ENCODE measurements at regions not wholly inside any gene's neighbourhood (a gene's known extent, or its start where the extent isn't known, plus 50 kb on each side); places are given as distances from the start of the nearest gene placed in this dataset.

DNA sequence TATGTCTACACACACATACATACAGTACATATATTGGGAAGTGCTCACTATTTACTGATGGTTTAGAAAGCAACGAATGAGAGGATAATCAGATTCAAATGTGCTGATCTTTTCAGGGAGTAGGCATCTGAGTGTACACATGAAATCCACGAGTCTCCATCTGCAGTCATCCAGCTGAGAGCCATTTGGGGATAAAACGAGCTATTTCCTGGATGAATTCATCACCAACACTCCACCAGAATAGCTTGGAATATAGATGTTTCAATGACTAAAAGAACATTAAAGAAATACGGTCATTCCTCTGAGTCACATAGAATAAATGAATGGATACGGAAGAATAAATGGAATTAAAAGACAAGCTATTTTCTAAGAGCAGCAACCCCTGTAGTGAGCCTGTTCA lies 721.6 kb upstream of the ARGLU1 start:
- Histone ChIP-seq H3K4me3 (ENCODE audit: extremely low read depth, insufficient read depth, low read length, poor library complexity, severe bottlenecking) (no peak overlapping the region), H3K27ac (ENCODE audit: low read depth, low read length, severe bottlenecking) (no peak overlapping the region), H3K4me1 (ENCODE audit: control insufficient read depth, insufficient read depth, low read length, poor library complexity, severe bottlenecking) (no peaks in the 10 kb centered on the region), H3K9me3 (ENCODE audit: control insufficient read depth, low read length) (no peaks in the 10 kb centered on the region), H3K36me3 (ENCODE audit: control insufficient read depth, insufficient read depth, low read length) (no peaks in the 10 kb centered on the region)
- WGBS, 2 experiments (ENCODE audit: insufficient coverage in 2 of 2), result 95 to 100% methylated on average over 1 to 3 of the region's 5 CpGs

DNA sequence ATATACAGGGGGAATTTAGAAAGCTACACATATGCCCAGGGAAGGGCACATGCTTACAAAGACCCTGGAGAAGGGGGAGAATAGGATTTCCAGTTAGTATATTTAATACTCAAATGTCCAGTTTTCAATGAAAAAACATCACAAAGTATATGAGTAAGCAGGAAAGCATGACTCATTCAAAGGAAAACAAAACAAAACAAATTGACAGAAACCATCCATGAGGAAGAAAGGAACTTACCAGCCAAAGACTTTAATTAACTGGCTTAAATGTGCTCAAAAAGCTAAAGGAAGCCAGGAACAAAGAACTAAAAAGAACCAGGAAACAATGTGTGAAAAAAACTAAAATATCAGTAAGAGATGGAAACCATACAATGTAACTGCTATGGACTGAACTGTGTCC lies 716.2 kb upstream of the ARGLU1 start:
- Histone ChIP-seq H3K9me3 (ENCODE audit: control insufficient read depth, low read length) (no peaks in the 10 kb centered on the region), H3K4me1 (ENCODE audit: control insufficient read depth, insufficient read depth, low read length, poor library complexity, severe bottlenecking) (peaks cover 5% of the 10 kb centered on the region), H3K36me3 (ENCODE audit: control insufficient read depth, insufficient read depth, low read length) (no peaks in the 10 kb centered on the region), H3K4me3 (ENCODE audit: extremely low read depth, insufficient read depth, low read length, poor library complexity, severe bottlenecking) (no peak overlapping the region), H3K27ac (ENCODE audit: low read depth, low read length, severe bottlenecking) (peak overlapping the region; percentile 24)

DNA sequence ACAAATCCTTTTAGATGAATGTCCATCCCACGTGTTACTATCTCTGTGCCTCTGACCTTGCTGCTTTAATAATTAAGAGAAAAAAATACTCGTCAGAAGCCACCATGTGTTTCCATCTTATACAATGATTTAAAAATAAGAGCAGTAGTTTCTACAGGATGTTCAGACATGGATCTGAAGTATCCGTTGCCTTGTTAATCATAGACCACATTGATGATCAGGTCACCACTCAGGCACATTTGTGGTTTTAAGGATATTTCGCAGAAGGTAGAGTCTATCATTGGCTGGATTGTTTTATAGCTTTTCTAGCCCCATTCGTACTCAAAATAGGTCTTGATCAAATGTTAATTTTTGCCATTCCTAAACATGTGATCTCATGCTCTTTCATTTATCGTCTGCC lies 710.0 kb upstream of the ARGLU1 start:
- no peak overlapping the region for H3K27ac ChIP-seq (ENCODE audit: low read depth, low read length, severe bottlenecking)
- no peaks in the 10 kb centered on the region for H3K9me3 ChIP-seq (ENCODE audit: control insufficient read depth, low read length)
- WGBS, 2 experiments (ENCODE audit: insufficient coverage in 2 of 2), result 94 to 95% methylated on average over 3 of the region's 6 CpGs
- H3K4me1 ChIP-seq (ENCODE audit: control insufficient read depth, insufficient read depth, low read length, poor library complexity, severe bottlenecking), result peaks cover 4% of the 10 kb centered on the region
- H3K36me3 ChIP-seq (ENCODE audit: control insufficient read depth, insufficient read depth, low read length), result no peaks in the 10 kb centered on the region
- no peak overlapping the region for H3K4me3 ChIP-seq (ENCODE audit: extremely low read depth, insufficient read depth, low read length, poor library complexity, severe bottlenecking)

DNA sequence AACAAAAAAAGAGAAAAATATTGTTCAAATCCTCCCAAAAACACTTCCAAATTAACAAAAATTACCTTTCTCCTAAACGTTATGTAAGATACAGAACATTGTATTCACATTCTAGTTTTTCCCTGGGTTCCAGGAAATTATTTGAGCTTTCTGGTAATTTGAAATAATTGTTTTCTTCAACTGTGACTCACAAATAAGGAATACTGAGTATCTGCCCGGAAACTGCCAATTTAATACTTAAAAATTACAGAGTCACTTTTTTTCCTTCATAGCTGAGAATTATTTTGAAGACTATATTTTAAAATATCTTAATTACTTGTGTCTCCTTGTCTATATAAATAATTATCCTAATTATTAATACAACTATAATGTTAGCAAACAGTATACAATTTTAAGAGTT lies 709.0 kb upstream of the ARGLU1 start:
- Histone ChIP-seq H3K4me1 (ENCODE audit: control insufficient read depth, insufficient read depth, low read length, poor library complexity, severe bottlenecking) (peaks cover 4% of the 10 kb centered on the region), H3K36me3 (ENCODE audit: control insufficient read depth, insufficient read depth, low read length) (no peaks in the 10 kb centered on the region), H3K4me3 (ENCODE audit: extremely low read depth, insufficient read depth, low read length, poor library complexity, severe bottlenecking) (no peak overlapping the region), H3K27ac (ENCODE audit: low read depth, low read length, severe bottlenecking) (no peak overlapping the region), H3K9me3 (ENCODE audit: control insufficient read depth, low read length) (no peaks in the 10 kb centered on the region)
- no CpG with 5 or more reads among the region's 2 CpGs for WGBS, 2 experiments (ENCODE audit: insufficient coverage in 2 of 2)

DNA sequence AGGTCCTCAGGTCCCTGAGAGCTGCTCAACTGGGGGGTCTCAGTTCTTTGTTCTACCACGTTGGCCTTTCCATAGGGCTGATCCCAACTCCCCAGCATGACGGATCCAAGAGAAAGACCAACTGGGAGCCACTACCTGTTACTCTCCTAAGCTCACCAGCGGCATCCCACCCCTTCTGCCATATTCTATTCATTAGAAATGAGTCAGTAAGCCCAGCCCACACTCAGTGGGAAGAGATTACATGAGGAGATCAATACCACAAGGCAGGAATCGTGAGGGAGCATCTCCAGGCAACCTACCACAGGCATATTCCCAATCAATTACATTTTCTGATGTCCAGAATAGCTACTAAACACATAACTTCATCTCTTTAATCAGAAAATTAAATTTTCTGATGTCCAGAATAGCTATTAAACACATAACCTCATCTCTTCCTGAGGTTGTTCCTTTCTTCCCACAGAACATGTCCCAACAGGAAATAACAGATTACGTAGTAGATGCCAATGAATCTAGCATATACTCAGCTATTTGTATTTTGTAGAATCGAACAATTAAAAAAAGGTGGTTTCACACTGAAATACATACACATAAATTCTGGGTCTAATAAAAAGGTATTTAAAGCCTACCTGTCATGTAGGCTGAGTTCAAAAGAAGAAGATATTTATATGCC lies 708.1 kb upstream of the ARGLU1 start:
- Histone ChIP-seq H3K9me3 (ENCODE audit: control insufficient read depth, low read length) (no peaks in the 10 kb centered on the region), H3K4me1 (ENCODE audit: control insufficient read depth, insufficient read depth, low read length, poor library complexity, severe bottlenecking) (peaks cover 9% of the 10 kb centered on the region), H3K36me3 (ENCODE audit: control insufficient read depth, insufficient read depth, low read length) (no peaks in the 10 kb centered on the region), H3K27ac (ENCODE audit: low read depth, low read length, severe bottlenecking) (no peak overlapping the region), H3K4me3 (ENCODE audit: extremely low read depth, insufficient read depth, low read length, poor library complexity, severe bottlenecking) (no peak overlapping the region)
- WGBS, 2 experiments (ENCODE audit: insufficient coverage in 2 of 2), result 82 to 88% methylated on average over 2 to 3 of the region's 6 CpGs

DNA sequence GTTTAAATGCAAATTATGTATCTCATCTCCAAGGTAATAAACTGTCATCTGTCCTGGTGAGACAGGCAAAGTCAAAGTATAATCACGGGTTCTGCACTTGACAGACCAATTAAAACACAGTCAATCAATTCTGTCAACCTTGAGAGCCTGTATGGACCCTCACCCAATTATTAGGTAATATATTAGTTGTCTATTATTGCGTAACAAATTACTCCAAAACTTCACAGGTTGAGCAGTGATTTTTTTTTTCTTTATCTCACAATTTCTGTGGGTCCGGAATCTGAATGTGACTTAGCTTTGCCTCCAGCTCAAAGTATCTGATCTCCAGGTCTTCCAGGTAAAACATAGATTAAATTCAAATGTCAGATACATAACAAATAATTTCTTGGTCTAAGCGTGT lies 707.4 kb upstream of the ARGLU1 start:
- WGBS, 2 experiments (ENCODE audit: insufficient coverage in 2 of 2), result 100% methylated on average over 1 of the region's 4 CpGs; no CpG with 5 or more reads in 1 of the 2 experiments
- Histone ChIP-seq H3K27ac (ENCODE audit: low read depth, low read length, severe bottlenecking) (no peak overlapping the region), H3K4me1 (ENCODE audit: control insufficient read depth, insufficient read depth, low read length, poor library complexity, severe bottlenecking) (peaks cover 9% of the 10 kb centered on the region), H3K9me3 (ENCODE audit: control insufficient read depth, low read length) (no peaks in the 10 kb centered on the region), H3K36me3 (ENCODE audit: control insufficient read depth, insufficient read depth, low read length) (no peaks in the 10 kb centered on the region), H3K4me3 (ENCODE audit: extremely low read depth, insufficient read depth, low read length, poor library complexity, severe bottlenecking) (no peak overlapping the region)

DNA sequence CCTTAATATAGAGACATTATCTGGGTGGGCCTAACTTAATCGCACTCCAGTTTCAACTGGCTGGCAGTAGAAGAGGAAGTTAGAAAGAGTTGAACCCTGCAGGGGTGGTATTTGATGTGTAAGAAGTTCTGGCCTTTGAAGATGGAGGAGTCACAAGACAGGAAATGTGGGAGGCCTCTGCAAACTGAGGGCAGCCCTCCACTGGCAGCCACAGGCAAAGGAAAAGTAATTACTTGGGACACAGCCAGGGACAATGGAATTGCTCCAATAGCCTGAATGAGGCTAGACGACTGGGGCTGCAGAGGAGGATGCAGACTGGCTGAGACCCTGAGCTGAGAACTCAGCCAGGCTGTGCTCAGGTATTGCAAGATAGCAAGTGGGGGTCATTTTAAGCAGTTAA lies 703.3 kb upstream of the ARGLU1 start:
- peaks cover 8% of the 10 kb centered on the region for H3K4me1 ChIP-seq (ENCODE audit: control insufficient read depth, insufficient read depth, low read length, poor library complexity, severe bottlenecking)
- WGBS, 2 experiments (ENCODE audit: insufficient coverage in 2 of 2), result 10 to 48% methylated on average over 1 to 2 of the region's 2 CpGs
- no peaks in the 10 kb centered on the region for H3K36me3 ChIP-seq (ENCODE audit: control insufficient read depth, insufficient read depth, low read length)
- H3K9me3 ChIP-seq (ENCODE audit: control insufficient read depth, low read length), result no peaks in the 10 kb centered on the region
- H3K27ac ChIP-seq (ENCODE audit: low read depth, low read length, severe bottlenecking), result no peak overlapping the region
- no peak overlapping the region for H3K4me3 ChIP-seq (ENCODE audit: extremely low read depth, insufficient read depth, low read length, poor library complexity, severe bottlenecking)

DNA sequence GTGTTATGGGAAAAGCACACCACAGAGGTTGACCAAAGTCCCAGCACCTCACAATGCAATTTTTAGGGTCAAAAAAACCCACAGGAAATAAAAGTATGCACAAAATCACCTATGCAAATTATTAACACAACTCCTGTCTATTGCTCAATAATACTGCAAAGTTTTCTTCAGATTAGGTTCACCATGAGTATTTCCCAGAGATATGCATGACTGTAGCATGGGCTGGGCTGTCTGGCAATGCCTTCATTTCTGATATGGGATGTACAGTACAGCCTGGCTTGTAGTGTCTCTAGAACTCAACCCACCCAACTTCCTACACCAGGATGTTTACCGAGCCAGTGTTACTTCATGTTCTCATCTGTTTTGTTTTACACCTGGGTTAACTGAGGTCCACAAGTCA lies 698.7 kb upstream of the ARGLU1 start:
- no peaks in the 10 kb centered on the region for H3K36me3 ChIP-seq (ENCODE audit: control insufficient read depth, insufficient read depth, low read length)

DNA sequence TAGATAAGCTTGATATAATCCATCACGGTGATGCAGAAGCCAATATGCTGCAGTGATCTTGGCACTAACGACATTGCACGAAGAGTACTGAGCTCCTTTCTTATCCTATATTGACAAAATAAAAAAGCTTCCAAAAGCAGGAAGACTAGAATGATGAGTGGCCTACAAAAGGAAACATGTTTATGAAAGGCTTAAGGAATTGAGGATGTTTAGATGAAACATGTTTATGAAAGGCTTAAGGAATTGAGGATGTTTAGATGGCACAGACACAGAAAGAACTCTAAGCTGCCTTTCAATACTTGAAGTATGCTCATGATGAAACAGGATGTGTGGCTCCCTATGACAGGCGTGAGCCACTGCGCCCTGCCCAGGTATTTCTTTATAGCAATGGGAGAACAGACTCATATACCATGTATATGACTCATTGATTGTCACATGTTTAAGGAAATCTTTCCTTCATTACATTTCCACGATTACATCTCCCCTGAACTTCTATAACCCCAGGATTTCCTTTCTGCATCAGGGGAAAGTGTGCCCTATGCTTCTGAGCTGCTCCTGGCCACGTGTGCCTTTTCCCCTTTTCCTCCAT lies 690.8 kb upstream of the ARGLU1 start:
- Histone ChIP-seq H3K36me3 (ENCODE audit: control insufficient read depth, insufficient read depth, low read length) (no peaks in the 10 kb centered on the region), H3K4me3 (ENCODE audit: extremely low read depth, insufficient read depth, low read length, poor library complexity, severe bottlenecking) (no peak overlapping the region), H3K27ac (ENCODE audit: low read depth, low read length, severe bottlenecking) (peak overlapping the region; percentile 60), H3K9me3 (ENCODE audit: control insufficient read depth, low read length) (no peaks in the 10 kb centered on the region), H3K4me1 (ENCODE audit: control insufficient read depth, insufficient read depth, low read length, poor library complexity, severe bottlenecking) (peaks cover 9% of the 10 kb centered on the region)
- WGBS, 2 experiments (ENCODE audit: insufficient coverage in 2 of 2), result 91 to 94% methylated on average over 3 to 6 of the region's 7 CpGs

More for the DNA sequence above, 698.7 kb upstream of the ARGLU1 start:
- no peaks in the 10 kb centered on the region for H3K9me3 ChIP-seq (ENCODE audit: control insufficient read depth, low read length)
- no peak overlapping the region for H3K4me3 ChIP-seq (ENCODE audit: extremely low read depth, insufficient read depth, low read length, poor library complexity, severe bottlenecking)
- peaks cover 5% of the 10 kb centered on the region for H3K4me1 ChIP-seq (ENCODE audit: control insufficient read depth, insufficient read depth, low read length, poor library complexity, severe bottlenecking)
- H3K27ac ChIP-seq (ENCODE audit: low read depth, low read length, severe bottlenecking), result no peak overlapping the region
- 75 to 90% methylated on average over 1 of the region's 1 CpG for WGBS, 2 experiments (ENCODE audit: insufficient coverage in 2 of 2)

DNA sequence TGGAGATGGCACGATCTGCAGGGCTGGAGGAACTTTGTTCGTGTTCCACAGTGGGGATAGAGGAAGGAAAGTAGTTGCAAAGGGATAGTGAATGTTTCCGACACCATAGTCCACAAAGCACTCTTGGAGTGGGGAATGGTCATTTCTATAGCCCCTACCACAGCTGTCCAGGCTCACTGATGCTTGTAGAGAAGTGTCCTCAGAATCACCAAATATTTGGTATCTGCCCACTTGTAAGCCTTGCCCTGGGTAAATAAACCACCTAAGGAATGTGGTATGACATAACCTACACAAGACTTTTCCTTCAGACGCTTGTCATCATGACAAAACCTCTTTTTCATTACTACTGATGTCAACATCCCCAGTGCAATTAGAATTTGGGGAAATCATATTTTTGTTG lies 686.5 kb upstream of the ARGLU1 start:
- WGBS, 2 experiments (ENCODE audit: insufficient coverage in 2 of 2), result 100% methylated on average over 1 to 2 of the region's 4 CpGs
- H3K4me1 ChIP-seq (ENCODE audit: control insufficient read depth, insufficient read depth, low read length, poor library complexity, severe bottlenecking), result peaks cover 26% of the 10 kb centered on the region
- no peaks in the 10 kb centered on the region for H3K9me3 ChIP-seq (ENCODE audit: control insufficient read depth, low read length)
- H3K36me3 ChIP-seq (ENCODE audit: control insufficient read depth, insufficient read depth, low read length), result no peaks in the 10 kb centered on the region
- H3K27ac ChIP-seq (ENCODE audit: low read depth, low read length, severe bottlenecking), result no peak overlapping the region
- H3K4me3 ChIP-seq (ENCODE audit: extremely low read depth, insufficient read depth, low read length, poor library complexity, severe bottlenecking), result no peak overlapping the region

DNA sequence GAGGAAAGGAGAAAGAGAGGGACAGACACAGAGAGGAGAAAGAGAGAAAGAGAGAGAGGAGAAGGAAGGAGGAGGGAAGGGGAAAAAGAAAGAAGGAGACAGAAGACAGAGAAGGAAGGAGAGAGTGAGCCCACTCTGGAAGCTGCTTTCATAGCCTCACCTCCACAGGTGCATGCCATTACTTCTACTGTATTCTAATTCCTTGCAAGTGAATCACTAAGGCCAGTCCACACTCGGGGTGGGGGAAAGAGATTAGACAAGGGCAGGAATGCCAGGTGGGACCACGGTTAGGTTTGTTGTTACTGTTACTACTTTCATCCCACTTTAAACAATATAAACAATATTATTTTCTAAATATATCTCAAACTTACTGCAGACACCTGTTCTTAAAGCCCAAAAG lies 684.5 kb upstream of the ARGLU1 start:
- no CpG with 5 or more reads among the region's 2 CpGs for whole genome bisulfite sequencing, 2 experiments (ENCODE audit: insufficient coverage in 2 of 2)
- no peak overlapping the region for H3K27ac ChIP-seq (ENCODE audit: low read depth, low read length, severe bottlenecking)
- H3K4me1 ChIP-seq (ENCODE audit: control insufficient read depth, insufficient read depth, low read length, poor library complexity, severe bottlenecking), result peaks cover 21% of the 10 kb centered on the region
- H3K9me3 ChIP-seq (ENCODE audit: control insufficient read depth, low read length), result no peaks in the 10 kb centered on the region
- no peaks in the 10 kb centered on the region for H3K36me3 ChIP-seq (ENCODE audit: control insufficient read depth, insufficient read depth, low read length)
- no peak overlapping the region for H3K4me3 ChIP-seq (ENCODE audit: extremely low read depth, insufficient read depth, low read length, poor library complexity, severe bottlenecking)

Data from mesodermal cell (in vitro differentiated cells).